NCI-H1417 treated with DMSO at 0.1 percent for 48 hours (cell line): ENCODE measurements at regions not wholly inside any gene's neighbourhood (a gene's known extent, or its start where the extent isn't known, plus 50 kb on each side); places are given as distances from the start of the nearest gene placed in this dataset.
"Not testable (repeated sequence)": the region's sequence is repeated elsewhere in the genome, so short reads cannot be mapped to it uniquely, and the experiment has no call there.

ENCODE experiments used
- DNase-seq: peaks from one replicate; lab custom pipeline; 2025; lab: John Stamatoyannopoulos, UW

- DNase-seq: no peak
Measured at GRCh38 chr3:177338697-177339219, 141.5 kb upstream of the TBL1XR1 start.

GRCh38 chr3:177339220-177339703, 142.0 kb upstream of the TBL1XR1 start:
- DNase-seq: not testable (repeated sequence)

- DNase-seq: no peak
Measured at GRCh38 chr3:177340243-177340830, 143.1 kb upstream of the TBL1XR1 start.

- DNase-seq: no peak
Measured at GRCh38 chr3:177341736-177342419, 144.6 kb upstream of the TBL1XR1 start.

GRCh38 chr3:177343122-177343625, 145.9 kb upstream of the TBL1XR1 start:
- DNase-seq: no peak

- DNase-seq: no peak
Measured at GRCh38 chr3:177345049-177345972, 148.0 kb upstream of the TBL1XR1 start.

GRCh38 chr3:177345973-177346503, 148.8 kb upstream of the TBL1XR1 start:
- no peak for DNase-seq

- no peak for DNase-seq
Measured at GRCh38 chr3:177346878-177347277, 149.6 kb upstream of the TBL1XR1 start.

GRCh38 chr3:177347611-177348010, 150.3 kb upstream of the TBL1XR1 start:
- no peak for DNase-seq

- no peak for DNase-seq
Measured at GRCh38 chr3:177348974-177349373, 151.7 kb upstream of the TBL1XR1 start.

- DNase-seq: no peak
Measured at GRCh38 chr3:177349384-177349783, 152.1 kb upstream of the TBL1XR1 start.

- DNase-seq: no peak
Measured at GRCh38 chr3:177350121-177350520, 152.8 kb upstream of the TBL1XR1 start.

GRCh38 chr3:177351206-177351605, 153.9 kb upstream of the TBL1XR1 start:
- no peak for DNase-seq

- no peak for DNase-seq
Measured at GRCh38 chr3:177351757-177352158, 154.5 kb upstream of the TBL1XR1 start.

GRCh38 chr3:177352424-177352823, 155.1 kb upstream of the TBL1XR1 start:
- DNase-seq: no peak

GRCh38 chr3:177353140-177353539, 155.9 kb upstream of the TBL1XR1 start:
- DNase-seq: no peak

- not testable (repeated sequence) for DNase-seq
Measured at GRCh38 chr3:177353879-177354278, 156.6 kb upstream of the TBL1XR1 start.

GRCh38 chr3:177354466-177354865, 157.2 kb upstream of the TBL1XR1 start:
- DNase-seq: no peak

GRCh38 chr3:177356113-177356512, 158.8 kb upstream of the TBL1XR1 start:
- DNase-seq: no peak

- no peak for DNase-seq
Measured at GRCh38 chr3:177356952-177357351, 159.7 kb upstream of the TBL1XR1 start.

GRCh38 chr3:177357352-177358090, 160.2 kb upstream of the TBL1XR1 start:
- no peak for DNase-seq
